T-cell (primary cell): ENCODE measurements at regions not wholly inside any gene's neighbourhood (a gene's known extent, or its start where the extent isn't known, plus 50 kb on each side); places are given as distances from the start of the nearest gene placed in this dataset.

Experiments used
- ATAC-seq, 4 experiments: fragments of 200-7000 bp in 3 of 4; fragments of 150-1000 bp in 1 of 4; cut with Tn5 transposase; replicated peaks in 1 of 4; 1 replicate in 3 of 4; 2 replicates in 1 of 4; pipeline ENCODE4 v1.10.0; 2021; ENCODE audit warnings: moderate library complexity in 3 of 4, mild to moderate bottlenecking in 2 of 4, moderate number of reproducible peaks in 1 of 4
- CTCF ChIA-PET, 2 donors: fragments of 300-600 bp; sonication (Branson Sonifier 250); formaldehyde crosslinking; loops; one replicate each; lab custom pipeline; 2022; ENCODE audit warnings: antibody characterized with exemption in 2 of 2; lab: Charles Lee
- POLR2A ChIA-PET, 2 donors: fragments of 300-600 bp; sonication (Branson Sonifier 250); formaldehyde crosslinking; loops; one replicate each; lab custom pipeline; 2022; ENCODE audit warnings: antibody characterized with exemption in 2 of 2; lab: Charles Lee
- DNase-seq, 35 experiments: peaks; one replicate each; pipeline versions ENCODE4 v3.0.0 to v3.0.0-alpha.2; 2013 to 2023
- H3K27ac ChIP-seq: one replicate; pipeline ENCODE4 v1.5.1; 2013; ENCODE audit warnings: low read length
- H3K27me3 ChIP-seq, 2 experiments: replicated peaks in 1 of 2; 1 replicate in 1 of 2; 2 replicates in 1 of 2; pipeline versions ENCODE4 v1.6.1 to v1.7.0; 2013; ENCODE audit warnings: low read length in 1 of 2, mixed read lengths in 1 of 2; ENCODE audit not compliant: control insufficient read depth in 2 of 2, insufficient read depth in 2 of 2; ENCODE audit errors: extremely low read depth in 1 of 2
- H3K36me3 ChIP-seq, 2 donors: 1 replicate in 1 of 2; 2 replicates in 1 of 2; pipeline versions ENCODE4 v1.6.1 to v1.7.0; 2013; ENCODE audit warnings: low read length in 1 of 2; ENCODE audit not compliant: control insufficient read depth in 2 of 2, insufficient read depth in 1 of 2; ENCODE audit errors: extremely low read depth in 1 of 2
- H3K4me1 ChIP-seq, 2 experiments: 1 replicate in 1 of 2; 2 replicates in 1 of 2; pipeline versions ENCODE4 v1.6.1 to v1.7.0; 2013; ENCODE audit warnings: low read length in 2 of 2, mixed read lengths in 1 of 2; ENCODE audit not compliant: insufficient read depth in 2 of 2, control insufficient read depth in 1 of 2; ENCODE audit errors: extremely low read depth in 1 of 2
- H3K4me3 ChIP-seq, 2 donors: 1 replicate in 1 of 2; 2 replicates in 1 of 2; pipeline versions ENCODE4 v1.5.1 to v1.7.0; 2013; ENCODE audit warnings: mild to moderate bottlenecking in 2 of 2, low read length in 1 of 2, moderate library complexity in 1 of 2; ENCODE audit not compliant: control insufficient read depth in 1 of 2; ENCODE audit errors: extremely low read depth in 1 of 2
- H3K9me3 ChIP-seq: 2 replicates; pipeline ENCODE4 v1.7.0; 2013
- H3K27ac Mint-ChIP-seq, 2 donors: one replicate each; pipeline ENCODE4 v1.8.0; 2020 to 2021; ENCODE audit warnings: mild to moderate bottlenecking in 2 of 2, mixed read lengths in 2 of 2
- H3K27me3 Mint-ChIP-seq, 2 donors: one replicate each; pipeline ENCODE4 v1.8.0; 2021 to 2022; ENCODE audit warnings: mixed read lengths in 2 of 2
- H3K36me3 Mint-ChIP-seq: one replicate; pipeline ENCODE4 v1.8.0; 2021; ENCODE audit warnings: mixed read lengths
- H3K4me1 Mint-ChIP-seq, 3 donors: one replicate each; pipeline ENCODE4 v1.8.0; 2020 to 2022; ENCODE audit warnings: mixed read lengths in 3 of 3, mild to moderate bottlenecking in 1 of 3
- H3K4me3 Mint-ChIP-seq, 3 donors: one replicate each; pipeline ENCODE4 v1.8.0; 2020 to 2022; ENCODE audit warnings: mild to moderate bottlenecking in 3 of 3, mixed read lengths in 3 of 3, moderate library complexity in 3 of 3
- H3K9me3 Mint-ChIP-seq, 3 donors: one replicate each; pipeline ENCODE4 v1.8.0; 2020 to 2022; ENCODE audit warnings: mixed read lengths in 3 of 3
- WGBS: methylation state at CpG from one replicate; pipeline ENCODE4 v1.1.5; 2013; ENCODE audit warnings: missing lambda C conversion rate; ENCODE audit not compliant: insufficient coverage; 5-methylcytosine and 5-hydroxymethylcytosine counted together

DNA sequence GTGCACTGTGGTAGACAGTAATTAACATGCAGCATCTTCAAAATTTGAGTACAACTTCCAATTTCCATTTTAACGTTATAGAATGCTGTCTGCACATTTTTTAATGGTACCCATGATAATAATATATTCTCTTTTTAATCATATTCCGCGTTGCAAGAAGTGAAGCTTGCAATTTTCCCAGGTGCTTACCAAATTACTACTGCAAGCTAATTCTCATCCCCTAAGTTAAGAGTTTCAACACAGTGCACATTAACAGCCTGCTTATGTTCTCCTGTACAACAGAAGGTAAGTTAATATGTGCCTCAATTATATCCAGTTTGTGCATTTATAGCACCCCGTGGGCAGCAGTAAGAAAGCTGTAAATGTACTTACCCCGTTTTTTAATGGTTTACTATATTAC, 132.9 kb downstream of the CBLN2 start:
- H3K9me3 ChIP-seq, result no peaks in the 10 kb centered on the region
- Mint-ChIP-seq H3K4me3 (no peak overlapping the region), H3K36me3 (no peaks in the 10 kb centered on the region), H3K9me3 (peaks cover 7 to 16% (median 15%) of the 10 kb centered on the region in 3 donors), H3K4me1 (no peaks in the 10 kb centered on the region), H3K27ac (no peak overlapping the region), H3K27me3 (no peaks in the 10 kb centered on the region)
- no peaks in the 10 kb centered on the region for H3K27me3 ChIP-seq
- no peak for ATAC-seq
- H3K27ac ChIP-seq, result no peak overlapping the region
- ChIA-PET POLR2A (no interaction called here), CTCF (no interaction called here)
- WGBS, result 90% methylated on average over 2 of the region's 5 CpGs
- H3K36me3 ChIP-seq, result no peaks in the 10 kb centered on the region
- H3K4me1 ChIP-seq, result no peaks in the 10 kb centered on the region
- no peak for DNase-seq
- H3K4me3 ChIP-seq, result no peak overlapping the region

DNA sequence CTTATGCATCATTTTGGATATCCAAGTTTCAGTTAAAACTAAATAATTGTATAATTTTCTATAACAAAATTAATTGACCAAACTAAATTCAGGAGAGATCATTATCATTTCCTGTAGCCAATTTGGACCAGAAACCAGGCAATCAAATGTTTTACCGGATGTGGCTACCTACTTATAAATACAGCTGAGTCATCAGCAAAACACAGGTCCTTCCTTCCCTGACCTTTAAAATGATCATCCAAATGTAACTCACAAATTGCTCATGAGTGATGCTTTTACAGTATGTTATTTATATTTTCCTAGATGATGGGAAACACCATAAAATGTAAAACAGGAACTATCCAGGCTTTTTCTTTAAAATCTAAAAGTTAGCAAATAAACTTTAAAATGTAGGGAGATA, 133.7 kb downstream of the CBLN2 start:
- no peaks in the 10 kb centered on the region for H3K36me3 ChIP-seq
- POLR2A ChIA-PET, result no interaction called here
- H3K27ac ChIP-seq, result no peak overlapping the region
- H3K27me3 Mint-ChIP-seq, result no peaks in the 10 kb centered on the region
- no peaks in the 10 kb centered on the region for H3K36me3 Mint-ChIP-seq
- no peaks in the 10 kb centered on the region for H3K27me3 ChIP-seq
- WGBS, result no CpG with 5 or more reads among the region's 1 CpG
- no peak overlapping the region for H3K27ac Mint-ChIP-seq
- DNase-seq (no peak), ATAC-seq (no peak)
- no peaks in the 10 kb centered on the region for H3K4me1 Mint-ChIP-seq
- no peaks in the 10 kb centered on the region for H3K9me3 ChIP-seq
- H3K4me3 ChIP-seq, result no peak overlapping the region
- H3K4me3 Mint-ChIP-seq, result no peak overlapping the region
- peaks cover 5 to 15% (median 13%) of the 10 kb centered on the region in 3 donors for H3K9me3 Mint-ChIP-seq
- H3K4me1 ChIP-seq, result no peaks in the 10 kb centered on the region
- CTCF ChIA-PET, result no interaction called here

DNA sequence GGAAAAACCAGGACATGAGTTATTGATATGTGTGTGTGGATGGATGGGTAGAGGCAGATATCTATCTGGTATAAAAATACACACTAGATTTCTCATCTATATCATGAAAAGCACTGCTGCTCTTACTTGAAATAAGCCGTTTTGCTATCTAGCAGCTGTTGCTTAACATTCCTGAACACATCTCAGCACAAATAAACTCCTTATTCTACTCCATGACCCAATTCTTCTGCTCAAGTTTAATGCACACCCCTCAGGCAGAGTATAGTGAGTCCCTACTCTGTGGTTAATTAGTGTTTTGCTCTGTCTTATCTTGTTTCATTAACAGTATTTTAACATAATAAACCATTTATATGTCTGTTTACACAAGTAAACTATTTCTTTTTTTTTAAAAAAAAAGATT, 134.2 kb downstream of the CBLN2 start:
- H3K9me3 Mint-ChIP-seq, result peaks cover 5 to 15% (median 13%) of the 10 kb centered on the region in 3 donors
- CTCF ChIA-PET, result no interaction called here
- POLR2A ChIA-PET, result no interaction called here
- no peak for ATAC-seq
- no peaks in the 10 kb centered on the region for H3K36me3 ChIP-seq
- no peaks in the 10 kb centered on the region for H3K27me3 Mint-ChIP-seq
- H3K4me1 Mint-ChIP-seq, result no peaks in the 10 kb centered on the region
- WGBS, result no CpG with 5 or more reads among the region's 1 CpG
- no peaks in the 10 kb centered on the region for H3K9me3 ChIP-seq
- H3K27ac Mint-ChIP-seq, result no peak overlapping the region
- H3K4me3 ChIP-seq, result no peak overlapping the region
- no peaks in the 10 kb centered on the region for H3K27me3 ChIP-seq
- no peaks in the 10 kb centered on the region for H3K36me3 Mint-ChIP-seq
- no peak overlapping the region for H3K4me3 Mint-ChIP-seq
- no peaks in the 10 kb centered on the region for H3K4me1 ChIP-seq
- no peak for DNase-seq
- H3K27ac ChIP-seq, result no peak overlapping the region

DNA sequence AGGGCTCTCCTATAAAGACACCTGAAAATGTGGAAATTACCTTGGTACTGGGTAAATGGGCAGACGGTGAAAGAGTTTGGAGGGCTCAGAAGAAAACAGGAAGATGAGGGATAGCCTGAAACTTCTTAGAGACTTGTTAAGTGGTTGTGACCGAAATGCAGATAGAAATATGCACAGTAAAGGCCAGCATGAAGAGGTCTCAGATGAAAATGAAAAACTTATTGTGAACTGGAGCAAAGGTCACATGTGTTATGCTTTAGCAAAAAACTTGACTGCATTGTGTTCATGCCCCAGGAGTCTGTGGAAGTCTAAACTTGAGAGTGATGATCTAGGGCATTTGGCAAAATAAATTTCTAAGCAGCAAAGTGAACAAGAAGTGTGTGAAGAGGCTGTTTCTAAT, 137.1 kb downstream of the CBLN2 start:
- ChIA-PET CTCF (no interaction called here), POLR2A (no interaction called here)
- Histone ChIP-seq H3K9me3 (no peaks in the 10 kb centered on the region), H3K4me3 (no peak overlapping the region), H3K4me1 (no peaks in the 10 kb centered on the region), H3K27me3 (no peaks in the 10 kb centered on the region), H3K36me3 (no peaks in the 10 kb centered on the region), H3K27ac (no peak overlapping the region)
- WGBS, result 100% methylated on average over 1 of the region's 2 CpGs
- H3K4me1 Mint-ChIP-seq, result no peaks in the 10 kb centered on the region
- no peak overlapping the region for H3K4me3 Mint-ChIP-seq
- no peak overlapping the region for H3K27ac Mint-ChIP-seq
- ATAC-seq (no peak), DNase-seq (no peak)
- H3K36me3 Mint-ChIP-seq, result no peaks in the 10 kb centered on the region
- H3K27me3 Mint-ChIP-seq, result no peaks in the 10 kb centered on the region
- peaks cover 5 to 22% (median 11%) of the 10 kb centered on the region in 3 donors for H3K9me3 Mint-ChIP-seq

DNA sequence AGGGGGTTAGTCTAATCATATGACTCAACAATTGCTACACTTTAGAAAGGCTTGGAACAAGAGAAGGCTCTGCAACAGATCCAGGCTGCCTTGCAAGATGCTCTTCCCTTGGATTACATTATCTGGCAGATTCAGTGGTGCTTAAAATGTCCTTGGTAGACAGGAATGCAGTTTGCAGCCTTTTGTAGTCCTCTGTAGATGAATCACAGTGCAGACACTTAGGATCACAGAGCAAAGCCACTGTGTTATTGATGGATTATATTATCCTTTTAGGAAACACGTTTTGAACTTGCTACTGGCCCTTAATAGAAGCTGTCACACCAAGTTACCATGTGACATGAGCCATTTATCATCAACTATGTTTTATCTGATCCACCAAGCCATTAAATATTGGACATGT, 152.2 kb downstream of the CBLN2 start:
- DNase-seq (no peak), ATAC-seq (no peak)
- no peaks in the 10 kb centered on the region for H3K36me3 Mint-ChIP-seq
- H3K4me3 ChIP-seq, result no peak overlapping the region
- H3K36me3 ChIP-seq, result no peaks in the 10 kb centered on the region
- no peak overlapping the region for H3K27ac Mint-ChIP-seq
- no peaks in the 10 kb centered on the region for H3K9me3 ChIP-seq
- H3K4me1 Mint-ChIP-seq, result no peaks in the 10 kb centered on the region
- WGBS, result 0% methylated on average over 1 of the region's 1 CpG
- no peak overlapping the region for H3K27ac ChIP-seq
- no peaks in the 10 kb centered on the region for H3K27me3 ChIP-seq
- H3K9me3 Mint-ChIP-seq, result peaks cover 13 to 17% (median 16%) of the 10 kb centered on the region in 3 donors
- no peak overlapping the region for H3K4me3 Mint-ChIP-seq
- CTCF ChIA-PET, result no interaction called here
- POLR2A ChIA-PET, result no interaction called here
- no peaks in the 10 kb centered on the region for H3K27me3 Mint-ChIP-seq
- H3K4me1 ChIP-seq, result no peaks in the 10 kb centered on the region

DNA sequence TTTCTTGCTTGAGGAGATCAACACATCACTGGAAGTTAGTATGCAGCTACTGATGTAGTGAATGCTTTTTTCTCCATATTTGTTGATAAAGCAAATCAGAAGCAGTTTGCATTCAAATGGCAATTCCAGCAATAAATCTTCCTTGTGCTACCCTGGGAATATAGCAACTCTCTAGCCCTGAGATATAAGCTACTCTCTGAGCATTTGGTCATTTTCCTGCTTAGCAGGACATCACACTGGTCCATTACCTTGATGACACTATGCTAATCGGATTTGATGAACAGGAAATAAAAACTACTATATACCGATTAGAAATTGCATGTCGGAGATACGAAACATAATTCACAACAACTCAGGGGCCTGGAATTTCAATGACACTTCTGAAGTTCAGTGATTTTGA, 152.7 kb downstream of the CBLN2 start:
- Histone ChIP-seq H3K4me3 (no peak overlapping the region), H3K4me1 (no peaks in the 10 kb centered on the region), H3K27ac (no peak overlapping the region), H3K27me3 (no peaks in the 10 kb centered on the region), H3K9me3 (no peaks in the 10 kb centered on the region), H3K36me3 (no peaks in the 10 kb centered on the region)
- no peak for ATAC-seq
- H3K36me3 Mint-ChIP-seq, result no peaks in the 10 kb centered on the region
- DNase-seq, result no peak
- WGBS, result 100% methylated on average over 1 of the region's 4 CpGs
- no peaks in the 10 kb centered on the region for H3K4me1 Mint-ChIP-seq
- peaks cover 13 to 17% (median 16%) of the 10 kb centered on the region in 3 donors for H3K9me3 Mint-ChIP-seq
- H3K4me3 Mint-ChIP-seq, result no peak overlapping the region
- H3K27me3 Mint-ChIP-seq, result no peaks in the 10 kb centered on the region
- H3K27ac Mint-ChIP-seq, result no peak overlapping the region
- CTCF ChIA-PET, result no interaction called here
- POLR2A ChIA-PET, result interaction anchor here in 1 of 2 donors (0.8 kb wide), 1 partner anchor 310 kb away, joined by 5 read pairs; no protein-coding TSS in a partner anchor

GRCh38 chr18:72378016-72378415, 166.1 kb downstream of the CBLN2 start:
- CTCF ChIA-PET, result no interaction called here
- H3K4me3 ChIP-seq, result no peak overlapping the region
- POLR2A ChIA-PET, result no interaction called here
- ATAC-seq (no peak), DNase-seq (no peak)
- H3K4me1 Mint-ChIP-seq, result no peaks in the 10 kb centered on the region
- no peaks in the 10 kb centered on the region for H3K36me3 Mint-ChIP-seq
- no peak overlapping the region for H3K27ac ChIP-seq
- no CpG with 5 or more reads among the region's 4 CpGs for WGBS
- H3K27me3 ChIP-seq, result no peaks in the 10 kb centered on the region
- H3K36me3 ChIP-seq, result no peaks in the 10 kb centered on the region
- no peaks in the 10 kb centered on the region for H3K4me1 ChIP-seq
- no peaks in the 10 kb centered on the region for H3K9me3 ChIP-seq
- no peak overlapping the region for H3K27ac Mint-ChIP-seq
- peaks cover 3 to 9% (median 6%) of the 10 kb centered on the region in 3 donors for H3K9me3 Mint-ChIP-seq
- no peaks in the 10 kb centered on the region for H3K27me3 Mint-ChIP-seq
- no peak overlapping the region for H3K4me3 Mint-ChIP-seq
